22Rv1 (cell line): ENCODE measurements at regions not wholly inside any gene's neighbourhood (a gene's known extent, or its start where the extent isn't known, plus 50 kb on each side); places are given as distances from the start of the nearest gene placed in this dataset.
"Not testable (repeated sequence)": the region's sequence is repeated elsewhere in the genome, so short reads cannot be mapped to it uniquely, and the experiment has no call there.

ENCODE experiments used
- H3K27ac ChIP-seq: fragments of 450-650 bp; 2 replicates; pipeline ENCODE4 v1.5.1; 2017
- ZFX ChIP-seq: fragments of 450-650 bp; IDR thresholded peaks from 2 replicates; pipeline ENCODE4 v1.6.1; 2017; ENCODE audit warnings: antibody characterized with exemption, borderline replicate concordance
- TF ChIP-seq, protein P1 (sequence below): fragments of 450-650 bp; IDR thresholded peaks from 2 replicates; pipeline ENCODE4 v1.5.1; 2017; ENCODE audit warnings: mild to moderate bottlenecking

- no peak for TF ChIP-seq ZFX
- TF ChIP-seq, protein P1, sequence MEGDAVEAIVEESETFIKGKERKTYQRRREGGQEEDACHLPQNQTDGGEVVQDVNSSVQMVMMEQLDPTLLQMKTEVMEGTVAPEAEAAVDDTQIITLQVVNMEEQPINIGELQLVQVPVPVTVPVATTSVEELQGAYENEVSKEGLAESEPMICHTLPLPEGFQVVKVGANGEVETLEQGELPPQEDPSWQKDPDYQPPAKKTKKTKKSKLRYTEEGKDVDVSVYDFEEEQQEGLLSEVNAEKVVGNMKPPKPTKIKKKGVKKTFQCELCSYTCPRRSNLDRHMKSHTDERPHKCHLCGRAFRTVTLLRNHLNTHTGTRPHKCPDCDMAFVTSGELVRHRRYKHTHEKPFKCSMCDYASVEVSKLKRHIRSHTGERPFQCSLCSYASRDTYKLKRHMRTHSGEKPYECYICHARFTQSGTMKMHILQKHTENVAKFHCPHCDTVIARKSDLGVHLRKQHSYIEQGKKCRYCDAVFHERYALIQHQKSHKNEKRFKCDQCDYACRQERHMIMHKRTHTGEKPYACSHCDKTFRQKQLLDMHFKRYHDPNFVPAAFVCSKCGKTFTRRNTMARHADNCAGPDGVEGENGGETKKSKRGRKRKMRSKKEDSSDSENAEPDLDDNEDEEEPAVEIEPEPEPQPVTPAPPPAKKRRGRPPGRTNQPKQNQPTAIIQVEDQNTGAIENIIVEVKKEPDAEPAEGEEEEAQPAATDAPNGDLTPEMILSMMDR: no peak
- no peak overlapping the region for H3K27ac ChIP-seq
These were observed 96.4 kb downstream of the TPRA1 start for GRCh38 chr3:127493924-127494646.

- H3K27ac ChIP-seq: no peak overlapping the region
- TF ChIP-seq ZFX: no peak
- TF ChIP-seq, protein P1: no peak
These were observed 98.1 kb downstream of the TPRA1 start for GRCh38 chr3:127492426-127492825.

DNA sequence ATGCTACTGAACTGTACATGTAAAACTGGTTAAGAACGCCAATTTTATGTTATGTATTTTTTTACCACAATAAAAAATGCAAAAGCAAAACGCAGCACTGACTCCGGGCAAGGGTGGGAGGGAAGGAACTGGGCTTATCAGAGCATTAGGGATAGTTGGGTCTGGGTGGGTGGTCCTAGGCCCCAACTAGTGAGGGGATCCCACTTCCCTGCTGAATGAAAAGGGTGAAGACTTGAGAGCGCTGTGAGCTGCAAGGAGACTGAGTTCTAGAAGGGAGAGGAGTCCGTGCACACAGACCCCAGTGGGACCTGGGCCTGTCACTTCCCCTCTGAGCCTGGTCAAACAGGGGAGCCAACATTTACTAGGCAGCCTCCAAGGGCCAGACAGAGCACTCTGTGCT is 98.6 kb downstream of the TPRA1 start:
- H3K27ac ChIP-seq: no peak overlapping the region
- TF ChIP-seq, protein P1: no peak
- TF ChIP-seq ZFX: no peak

DNA sequence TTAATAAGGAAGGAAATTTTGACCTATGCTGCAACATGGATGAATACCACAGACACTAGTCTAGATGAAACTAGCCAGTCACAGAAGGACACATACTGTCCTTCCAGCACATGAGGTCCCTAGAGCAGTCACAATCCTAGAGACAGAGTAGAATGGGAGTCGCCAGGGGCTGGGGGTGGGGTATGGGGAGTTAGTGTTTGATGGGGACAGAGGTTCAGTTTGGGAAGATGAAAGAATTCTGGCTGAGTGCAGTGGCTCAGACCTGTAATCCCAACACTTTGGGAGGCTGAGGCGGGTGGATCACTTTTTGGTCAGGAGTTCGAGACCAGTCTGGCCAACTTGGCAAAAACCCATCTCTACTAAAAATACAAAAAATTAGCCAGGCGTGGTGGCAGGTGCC is 99.2 kb downstream of the TPRA1 start:
- H3K27ac ChIP-seq: no peak overlapping the region
- TF ChIP-seq, protein P1: no peak
- TF ChIP-seq ZFX: no peak

DNA sequence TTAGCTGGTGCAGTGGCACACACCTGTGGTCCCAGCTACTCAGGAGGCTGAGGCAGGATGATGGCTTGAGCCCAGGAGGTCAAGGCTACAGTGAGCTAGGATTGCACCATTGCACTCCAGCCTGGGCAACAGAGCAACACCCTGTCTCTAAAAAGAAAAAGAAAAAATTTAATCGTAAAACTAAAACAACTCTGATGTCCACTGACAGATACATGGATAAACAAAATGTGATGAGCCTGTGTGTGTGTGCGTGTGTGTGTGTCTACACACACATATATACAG is 99.6 kb downstream of the TPRA1 start:
- H3K27ac ChIP-seq: not testable (repeated sequence)

GRCh38 chr3:127490271-127491023 is 100.1 kb downstream of the TPRA1 start:
- TF ChIP-seq, protein P1: no peak
- no peak for TF ChIP-seq ZFX
- no peak overlapping the region for H3K27ac ChIP-seq

DNA sequence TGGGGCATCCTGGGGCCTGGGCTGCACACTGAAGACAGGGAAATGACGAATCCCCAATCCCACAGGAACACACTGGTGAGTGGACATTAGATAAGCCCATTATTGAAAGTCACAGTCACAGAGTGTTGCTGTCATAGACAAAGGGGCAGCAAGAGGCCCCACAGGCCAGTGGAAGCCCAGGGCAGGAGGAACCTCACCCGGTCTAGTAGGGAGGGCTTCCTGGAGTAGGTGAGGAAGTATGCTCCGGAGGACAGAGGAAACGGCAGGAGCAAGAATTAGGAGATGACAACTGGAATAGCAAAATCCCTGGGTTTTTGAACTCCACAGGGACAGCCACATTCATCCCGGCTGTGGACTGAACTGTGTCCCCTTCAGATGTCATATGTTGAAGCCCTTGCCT is 101.2 kb downstream of the TPRA1 start:
- no peak overlapping the region for H3K27ac ChIP-seq
- no peak for TF ChIP-seq ZFX
- TF ChIP-seq, protein P1: no peak

- no peak overlapping the region for H3K27ac ChIP-seq
- no peak for TF ChIP-seq ZFX
- TF ChIP-seq, protein P1: no peak
These were observed 101.8 kb downstream of the TPRA1 start for GRCh38 chr3:127488740-127489139.
